ENCODE measurements at regions not wholly inside any gene's neighbourhood (a gene's known extent, or its start where the extent isn't known, plus 50 kb on each side); places are given as distances from the start of the nearest gene placed in this dataset.

- peak; percentile 55 to 65 (median 63) for TF ChIP-seq CTCF (optimal IDR thresholded peaks at IDR 0.05 in 1 of 3, IDR thresholded peaks at IDR 0.05 in 1 of 3, conservative IDR thresholded peaks at IDR 0.05 in 1 of 3; ENCODE audit: extremely low read depth in 1 of 3, insufficient read depth in 2 of 3, low read length in 3 of 3)
- TF ChIP-seq EZH2 (IDR thresholded peaks at IDR 0.05; ENCODE audit: low read length): no peak
- no peaks in the 10 kb centered on the region for H3K36me3 ChIP-seq (ENCODE audit: control insufficient read depth in 2 of 2, extremely low read depth in 1 of 2, insufficient read depth in 2 of 2, low read length in 2 of 2)
- peak overlapping the region; percentile 91 for H2AFZ ChIP-seq (ENCODE audit: control insufficient read depth, low read length)
- H3K9ac ChIP-seq (ENCODE audit: control insufficient read depth, extremely low read depth, insufficient read depth, low read length): no peak overlapping the region
- no peaks in the 10 kb centered on the region for H3K79me2 ChIP-seq (ENCODE audit: control insufficient read depth, insufficient read depth, low read length)
- no peaks in the 10 kb centered on the region for H3K9me1 ChIP-seq (ENCODE audit: control insufficient read depth, extremely low read depth, insufficient read depth, low read length)
- no peak overlapping the region for H3K4me3 ChIP-seq (ENCODE audit: control insufficient read depth in 2 of 3, extremely low read depth in 1 of 3, insufficient read depth in 2 of 3, low read depth in 1 of 3, low read length in 3 of 3)
- peaks cover 7% of the 10 kb centered on the region for H3K4me1 ChIP-seq (ENCODE audit: control insufficient read depth, extremely low read depth, insufficient read depth, low read length)
- no peaks in the 10 kb centered on the region for H3K9me3 ChIP-seq (ENCODE audit: control insufficient read depth, low read depth, low read length)
- peak overlapping the region; percentile 28 for H3K4me2 ChIP-seq (ENCODE audit: control insufficient read depth, extremely low read depth, insufficient read depth, low read depth, low read length)
- no peaks in the 10 kb centered on the region for H3K27me3 ChIP-seq (ENCODE audit: control insufficient read depth, extremely low read depth, insufficient read depth, low read length)
- FAIRE-seq (peak; percentile 49), DNase-seq (ENCODE audit: low read depth, low spot score) (peak; percentile 11)
- no peak overlapping the region for H3K27ac ChIP-seq (ENCODE audit: control insufficient read depth, insufficient read depth, low read length)
- dilution Hi-C loops (cut with MboI; ENCODE audit: extremely low pct_ligation_motif_present, low sequenced_read_pairs): no loop called here
- H4K20me1 ChIP-seq (ENCODE audit: control insufficient read depth, extremely low read depth, insufficient read depth, low read length): no peaks in the 10 kb centered on the region
Observed at GRCh38 chr3:168165390-168166269, 69.9 kb upstream of the GOLIM4 start.

- Histone ChIP-seq H2AFZ (ENCODE audit: control insufficient read depth, low read length) (no peak overlapping the region), H3K9me3 (ENCODE audit: control insufficient read depth, low read depth, low read length) (no peaks in the 10 kb centered on the region), H3K4me1 (ENCODE audit: control insufficient read depth, extremely low read depth, insufficient read depth, low read length) (peaks cover 7% of the 10 kb centered on the region), H3K36me3 (ENCODE audit: control insufficient read depth in 2 of 2, extremely low read depth in 1 of 2, insufficient read depth in 2 of 2, low read length in 2 of 2) (no peaks in the 10 kb centered on the region), H3K9ac (ENCODE audit: control insufficient read depth, extremely low read depth, insufficient read depth, low read length) (no peak overlapping the region), H3K27ac (ENCODE audit: control insufficient read depth, insufficient read depth, low read length) (no peak overlapping the region), H3K9me1 (ENCODE audit: control insufficient read depth, extremely low read depth, insufficient read depth, low read length) (no peaks in the 10 kb centered on the region), H3K79me2 (ENCODE audit: control insufficient read depth, insufficient read depth, low read length) (no peaks in the 10 kb centered on the region), H3K4me3 (ENCODE audit: control insufficient read depth in 2 of 3, extremely low read depth in 1 of 3, insufficient read depth in 2 of 3, low read depth in 1 of 3, low read length in 3 of 3) (no peak overlapping the region), H4K20me1 (ENCODE audit: control insufficient read depth, extremely low read depth, insufficient read depth, low read length) (no peaks in the 10 kb centered on the region), H3K4me2 (ENCODE audit: control insufficient read depth, extremely low read depth, insufficient read depth, low read depth, low read length) (no peak overlapping the region), H3K27me3 (ENCODE audit: control insufficient read depth, extremely low read depth, insufficient read depth, low read length) (no peaks in the 10 kb centered on the region)
- dilution Hi-C loops (cut with MboI; ENCODE audit: extremely low pct_ligation_motif_present, low sequenced_read_pairs): no loop called here
- no peak for FAIRE-seq
- DNase-seq (ENCODE audit: low read depth, low spot score): no peak
- TF ChIP-seq CTCF (optimal IDR thresholded peaks at IDR 0.05 in 1 of 3, IDR thresholded peaks at IDR 0.05 in 1 of 3, conservative IDR thresholded peaks at IDR 0.05 in 1 of 3; ENCODE audit: extremely low read depth in 1 of 3, insufficient read depth in 2 of 3, low read length in 3 of 3): no peak
- TF ChIP-seq EZH2 (IDR thresholded peaks at IDR 0.05; ENCODE audit: low read length): no peak
Observed at GRCh38 chr3:168162172-168162571, 66.4 kb upstream of the GOLIM4 start.

All from keratinocyte (primary cell).